MM.1S (cell line): ENCODE measurements at regions not wholly inside any gene's neighbourhood (a gene's known extent, or its start where the extent isn't known, plus 50 kb on each side); places are given as distances from the start of the nearest gene placed in this dataset.

ENCODE experiments used
- DNase-seq: peaks from one replicate; pipeline ENCODE4 v3.0.0-alpha.2; 2015
- H2AFZ ChIP-seq: fragments of 300-600 bp; sonication (generic); 2 replicates; pipeline ENCODE4 v1.6.0; 2016; ENCODE audit warnings: antibody characterized with exemption, low read length
- H3F3A ChIP-seq: fragments of 300-600 bp; sonication (generic); 2 replicates; pipeline ENCODE4 v1.6.1; 2016; ENCODE audit warnings: mild to moderate bottlenecking, antibody characterized with exemption, low read length, moderate library complexity, mixed read lengths; ENCODE audit not compliant: insufficient read depth
- H3K27ac ChIP-seq: fragments of 300-600 bp; sonication (generic); 2 replicates; pipeline ENCODE4 v1.5.1; 2016; ENCODE audit warnings: mild to moderate bottlenecking, low read length
- H3K27me3 ChIP-seq: fragments of 300-600 bp; sonication (generic); replicated peaks from 2 replicates; pipeline ENCODE4 v1.6.0; 2016; ENCODE audit warnings: low read length; ENCODE audit not compliant: insufficient read depth
- H3K36me3 ChIP-seq: fragments of 300-600 bp; sonication (generic); replicated peaks from 2 replicates; pipeline ENCODE4 v1.6.1; 2016; ENCODE audit warnings: mild to moderate bottlenecking, low read length, mixed read lengths; ENCODE audit not compliant: insufficient read depth
- H3K4me1 ChIP-seq: fragments of 300-600 bp; sonication (generic); 2 replicates; pipeline ENCODE4 v1.6.1; 2016; ENCODE audit warnings: low read length, mixed read lengths
- H3K4me2 ChIP-seq: fragments of 300-600 bp; sonication (generic); 2 replicates; pipeline ENCODE4 v1.6.0; 2016; ENCODE audit warnings: low read depth, low read length
- H3K4me3 ChIP-seq: fragments of 300-600 bp; sonication (generic); 2 replicates; pipeline ENCODE4 v1.5.1; 2016; ENCODE audit warnings: low read length, mixed read lengths
- H3K79me2 ChIP-seq: fragments of 300-600 bp; sonication (generic); 2 replicates; pipeline ENCODE4 v1.6.1; 2016; ENCODE audit warnings: mixed run types, low read length, mixed read lengths
- H3K9ac ChIP-seq: fragments of 300-600 bp; sonication (generic); 2 replicates; pipeline ENCODE4 v1.6.1; 2016; ENCODE audit warnings: low read length, mixed read lengths
- H3K9me2 ChIP-seq: fragments of 300-600 bp; sonication (generic); replicated peaks from 2 replicates; pipeline ENCODE4 v1.6.1; 2016; ENCODE audit warnings: mild to moderate bottlenecking, low read length, mixed read lengths; ENCODE audit not compliant: insufficient read depth
- H3K9me3 ChIP-seq: fragments of 300-600 bp; sonication (generic); replicated peaks from 2 replicates; pipeline ENCODE4 v1.6.1; 2016; ENCODE audit warnings: mild to moderate bottlenecking, low read length, mixed read lengths; ENCODE audit not compliant: insufficient read depth
- H4K20me1 ChIP-seq: fragments of 300-600 bp; sonication (generic); 2 replicates; pipeline ENCODE4 v1.6.1; 2016; ENCODE audit warnings: mild to moderate bottlenecking, low read length, moderate library complexity, mixed read lengths; ENCODE audit not compliant: insufficient read depth
- EZH2 ChIP-seq: fragments of 300-600 bp; sonication (generic); optimal IDR thresholded peaks from 2 replicates; pipeline ENCODE3; 2017; ENCODE audit warnings: low read depth, mild to moderate bottlenecking, antibody characterized with exemption, low read length, mixed read lengths
- EZH2phosphoT487 ChIP-seq: fragments of 300-600 bp; sonication (generic); IDR thresholded peaks from 2 replicates; pipeline ENCODE4 v1.6.1; 2018; ENCODE audit warnings: antibody characterized with exemption, low read length
- TF ChIP-seq, protein P1 (sequence below): fragments of 300-600 bp; sonication (generic); IDR thresholded peaks from 2 replicates; pipeline ENCODE4 v1.5.1; 2016; ENCODE audit warnings: antibody characterized with exemption, low read length, mixed read lengths

- DNase-seq, result no peak
- Histone ChIP-seq H3K9ac (no peak overlapping the region), H3K27me3 (peaks cover 56% of the 10 kb centered on the region), H3K9me2 (no peaks in the 10 kb centered on the region), H3K79me2 (no peaks in the 10 kb centered on the region), H2AFZ (no peak overlapping the region), H3K4me2 (no peak overlapping the region), H3K4me1 (no peaks in the 10 kb centered on the region), H4K20me1 (no peaks in the 10 kb centered on the region), H3F3A (no peaks in the 10 kb centered on the region), H3K4me3 (no peak overlapping the region), H3K36me3 (no peaks in the 10 kb centered on the region), H3K27ac (no peak overlapping the region), H3K9me3 (no peaks in the 10 kb centered on the region)
- no peak for TF ChIP-seq EZH2phosphoT487
- TF ChIP-seq, protein P1, sequence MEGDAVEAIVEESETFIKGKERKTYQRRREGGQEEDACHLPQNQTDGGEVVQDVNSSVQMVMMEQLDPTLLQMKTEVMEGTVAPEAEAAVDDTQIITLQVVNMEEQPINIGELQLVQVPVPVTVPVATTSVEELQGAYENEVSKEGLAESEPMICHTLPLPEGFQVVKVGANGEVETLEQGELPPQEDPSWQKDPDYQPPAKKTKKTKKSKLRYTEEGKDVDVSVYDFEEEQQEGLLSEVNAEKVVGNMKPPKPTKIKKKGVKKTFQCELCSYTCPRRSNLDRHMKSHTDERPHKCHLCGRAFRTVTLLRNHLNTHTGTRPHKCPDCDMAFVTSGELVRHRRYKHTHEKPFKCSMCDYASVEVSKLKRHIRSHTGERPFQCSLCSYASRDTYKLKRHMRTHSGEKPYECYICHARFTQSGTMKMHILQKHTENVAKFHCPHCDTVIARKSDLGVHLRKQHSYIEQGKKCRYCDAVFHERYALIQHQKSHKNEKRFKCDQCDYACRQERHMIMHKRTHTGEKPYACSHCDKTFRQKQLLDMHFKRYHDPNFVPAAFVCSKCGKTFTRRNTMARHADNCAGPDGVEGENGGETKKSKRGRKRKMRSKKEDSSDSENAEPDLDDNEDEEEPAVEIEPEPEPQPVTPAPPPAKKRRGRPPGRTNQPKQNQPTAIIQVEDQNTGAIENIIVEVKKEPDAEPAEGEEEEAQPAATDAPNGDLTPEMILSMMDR, result no peak
- TF ChIP-seq EZH2, result no peak
Observed at GRCh38 chr19:33871605-33872004, 74.9 kb downstream of the KCTD15 start.

GRCh38 chr19:33872445-33873320 is 76.0 kb downstream of the KCTD15 start:
- Histone ChIP-seq H2AFZ (no peak overlapping the region), H3K4me2 (no peak overlapping the region), H3K4me3 (no peak overlapping the region), H3K79me2 (no peaks in the 10 kb centered on the region), H3K9ac (no peak overlapping the region), H3K27me3 (peaks cover 52% of the 10 kb centered on the region), H4K20me1 (no peaks in the 10 kb centered on the region), H3K27ac (no peak overlapping the region), H3F3A (no peaks in the 10 kb centered on the region), H3K9me3 (no peaks in the 10 kb centered on the region), H3K36me3 (no peaks in the 10 kb centered on the region), H3K9me2 (no peaks in the 10 kb centered on the region), H3K4me1 (no peaks in the 10 kb centered on the region)
- DNase-seq, result no peak
- TF ChIP-seq EZH2phosphoT487, result no peak

GRCh38 chr19:33875071-33875470 is 78.4 kb downstream of the KCTD15 start:
- Histone ChIP-seq H3K9me2 (no peaks in the 10 kb centered on the region), H3K4me2 (no peak overlapping the region), H3K36me3 (no peaks in the 10 kb centered on the region), H4K20me1 (no peaks in the 10 kb centered on the region), H3K27ac (no peak overlapping the region), H2AFZ (no peak overlapping the region), H3F3A (no peaks in the 10 kb centered on the region), H3K79me2 (no peaks in the 10 kb centered on the region), H3K4me1 (no peaks in the 10 kb centered on the region), H3K9ac (no peak overlapping the region), H3K9me3 (no peaks in the 10 kb centered on the region), H3K27me3 (peaks cover 41% of the 10 kb centered on the region), H3K4me3 (no peak overlapping the region)
- TF ChIP-seq, protein P1, result no peak
- no peak for DNase-seq

GRCh38 chr19:33876192-33876591 is 79.5 kb downstream of the KCTD15 start:
- no peaks in the 10 kb centered on the region for H3F3A ChIP-seq
- H3K36me3 ChIP-seq, result no peaks in the 10 kb centered on the region
- DNase-seq, result no peak
- no peaks in the 10 kb centered on the region for H3K79me2 ChIP-seq
- no peak for TF ChIP-seq EZH2
- no peak for TF ChIP-seq EZH2phosphoT487
- TF ChIP-seq, protein P1, result no peak
- no peaks in the 10 kb centered on the region for H3K9me2 ChIP-seq
- no peak overlapping the region for H3K4me2 ChIP-seq
- no peaks in the 10 kb centered on the region for H3K9me3 ChIP-seq
- H4K20me1 ChIP-seq, result no peaks in the 10 kb centered on the region
- no peak overlapping the region for H3K27ac ChIP-seq
- no peak overlapping the region for H2AFZ ChIP-seq
- H3K4me3 ChIP-seq, result no peak overlapping the region
- H3K9ac ChIP-seq, result no peak overlapping the region
- H3K27me3 ChIP-seq, result peaks cover 45% of the 10 kb centered on the region
- H3K4me1 ChIP-seq, result no peaks in the 10 kb centered on the region
